H4 (cell line): ENCODE measurements at regions not wholly inside any gene's neighbourhood (a gene's known extent, or its start where the extent isn't known, plus 50 kb on each side); places are given as distances from the start of the nearest gene placed in this dataset.
"Not testable (repeated sequence)": the region's sequence is repeated elsewhere in the genome, so short reads cannot be mapped to it uniquely, and the experiment has no call there.

Experiments used
- DNase-seq: peaks from one replicate; pipeline ENCODE4 v3.0.0-alpha.2; 2015; ENCODE audit warnings: low spot score

DNA sequence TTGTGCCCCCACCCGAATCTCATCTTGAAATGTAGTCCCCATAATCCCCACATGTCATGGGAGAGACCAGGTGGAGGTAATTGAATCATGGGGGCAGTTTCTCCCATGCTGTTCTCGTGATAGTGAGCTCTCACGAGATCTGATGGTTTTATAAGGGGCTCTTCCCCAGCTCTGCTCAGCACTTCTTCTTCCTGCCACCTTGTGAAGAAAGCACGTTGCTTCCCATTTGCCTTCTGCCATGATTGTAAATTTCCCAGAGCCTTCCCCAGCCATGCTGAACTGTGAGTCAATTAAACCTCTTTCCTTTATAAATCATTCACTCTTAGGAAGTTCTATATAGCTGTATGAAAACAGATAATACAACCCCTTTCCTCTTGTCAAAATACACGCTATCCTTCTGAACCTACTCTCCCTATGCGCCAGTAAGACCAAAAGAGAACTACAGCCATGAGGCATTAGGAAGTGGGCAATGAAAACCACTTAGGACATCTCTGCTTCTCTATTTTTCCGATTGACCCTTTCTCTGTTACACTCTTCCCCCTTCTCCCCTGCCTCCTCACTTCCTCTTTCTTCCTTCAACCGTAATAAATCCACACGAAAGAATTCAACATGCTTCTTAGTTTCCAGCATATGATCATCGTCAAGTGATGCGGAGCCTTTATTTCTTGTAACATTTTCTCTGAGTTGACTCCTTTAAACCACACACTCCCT is 101.2 kb upstream of the WDR11 start:
- DNase-seq: no peak

DNA sequence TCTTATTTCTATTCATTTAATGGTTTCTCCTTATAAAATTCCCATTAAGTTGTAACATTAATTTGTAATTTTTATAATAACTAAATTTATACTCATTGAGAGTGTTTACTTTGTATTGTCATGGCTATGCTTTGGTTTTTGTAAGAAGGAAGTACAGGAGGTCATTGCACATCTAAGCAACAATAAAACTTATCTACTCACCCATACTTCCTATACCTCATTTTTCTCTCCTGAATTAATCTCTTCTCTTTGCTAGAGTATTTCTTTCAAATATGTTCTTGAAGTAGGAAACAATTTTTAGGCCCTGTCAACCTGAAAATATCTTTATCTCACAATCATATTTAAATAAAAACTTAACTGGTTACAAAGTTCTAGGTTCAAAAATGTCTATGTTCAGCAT is 95.4 kb upstream of the WDR11 start:
- DNase-seq: no peak

DNA sequence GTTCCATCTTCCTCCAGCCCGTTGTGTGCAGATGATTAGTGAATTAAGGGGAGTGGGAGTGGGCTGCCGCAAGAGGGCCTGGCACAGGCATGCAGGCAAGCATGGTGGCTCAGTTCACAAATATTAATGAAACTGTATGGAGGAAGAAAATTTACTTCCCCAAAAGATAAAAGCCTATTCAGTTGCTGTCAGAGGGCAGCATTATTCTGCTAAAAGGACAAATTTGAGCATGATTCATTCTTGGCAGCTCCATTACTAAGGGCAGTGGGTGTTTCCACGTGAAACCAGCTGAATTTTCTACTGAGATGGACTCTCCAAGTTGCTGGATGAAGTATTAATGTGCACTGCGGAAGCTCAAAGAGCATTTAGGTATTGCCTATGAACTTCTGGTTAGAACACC is 90.9 kb upstream of the WDR11 start:
- DNase-seq: no peak

DNA sequence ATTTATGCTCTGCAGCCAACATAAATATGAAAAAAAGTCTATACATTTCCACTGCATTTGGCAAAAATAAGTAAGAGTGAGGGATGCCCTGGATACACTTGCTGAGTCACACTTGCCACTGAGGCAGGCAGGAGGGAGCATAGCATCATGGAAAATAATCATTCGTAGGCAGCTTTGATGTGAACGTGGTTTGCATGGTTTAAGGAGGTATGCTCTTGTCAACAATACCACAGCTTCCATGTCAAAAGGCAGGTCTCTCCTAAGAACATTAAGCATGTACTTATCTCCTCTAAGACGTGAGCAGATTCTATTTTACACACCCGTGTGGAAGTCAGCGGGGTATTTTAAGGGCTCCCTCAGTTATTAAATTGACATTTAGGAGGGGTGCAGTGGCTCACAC is 89.2 kb upstream of the WDR11 start:
- no peak for DNase-seq

DNA sequence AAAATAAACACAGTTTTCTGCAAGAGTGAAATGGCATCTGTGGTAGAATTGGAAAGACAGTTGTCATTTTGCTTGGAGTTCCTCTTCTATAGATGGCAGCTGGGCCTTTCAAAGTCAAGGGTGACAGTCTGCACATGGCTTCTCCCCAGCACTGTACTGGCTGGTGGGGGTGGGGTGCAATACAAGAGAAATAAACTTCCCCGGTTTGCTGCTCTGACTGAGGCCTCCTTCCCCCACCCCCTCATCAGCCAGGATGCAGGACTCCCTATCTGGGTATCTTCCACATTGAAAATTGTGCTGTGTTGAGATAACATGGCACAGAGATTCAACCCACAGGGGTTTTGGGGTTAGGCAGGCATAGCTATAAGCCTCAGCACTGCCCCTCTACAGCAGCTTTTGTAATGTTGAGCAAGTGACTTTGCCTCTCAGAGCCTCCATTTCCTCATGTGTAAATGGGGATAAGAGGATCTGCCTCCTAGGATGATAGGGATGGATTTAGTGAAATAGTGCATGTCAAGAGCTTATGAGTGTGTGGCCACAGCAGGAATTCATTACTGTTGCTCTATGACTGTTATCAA is 85.8 kb upstream of the WDR11 start:
- no peak for DNase-seq

DNA sequence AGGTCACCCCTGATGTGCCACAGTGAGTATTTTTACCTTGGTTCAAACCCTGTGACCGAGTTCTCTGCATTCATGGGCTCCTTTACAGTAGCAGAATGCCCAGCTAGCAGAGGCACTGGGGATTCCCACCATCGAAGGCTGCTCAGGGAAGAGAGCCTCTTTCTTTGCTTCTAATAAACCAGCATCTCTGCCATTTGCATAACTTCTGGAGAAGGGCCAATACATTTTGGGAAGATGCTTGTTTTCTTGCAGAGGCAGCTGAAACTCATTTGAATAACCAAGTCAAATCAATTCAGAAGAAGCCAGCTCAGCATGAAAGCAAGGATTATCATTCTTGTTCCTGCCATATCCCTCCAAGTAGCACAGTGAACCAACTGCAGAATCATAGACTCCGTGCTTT is 82.9 kb upstream of the WDR11 start:
- no peak for DNase-seq

DNA sequence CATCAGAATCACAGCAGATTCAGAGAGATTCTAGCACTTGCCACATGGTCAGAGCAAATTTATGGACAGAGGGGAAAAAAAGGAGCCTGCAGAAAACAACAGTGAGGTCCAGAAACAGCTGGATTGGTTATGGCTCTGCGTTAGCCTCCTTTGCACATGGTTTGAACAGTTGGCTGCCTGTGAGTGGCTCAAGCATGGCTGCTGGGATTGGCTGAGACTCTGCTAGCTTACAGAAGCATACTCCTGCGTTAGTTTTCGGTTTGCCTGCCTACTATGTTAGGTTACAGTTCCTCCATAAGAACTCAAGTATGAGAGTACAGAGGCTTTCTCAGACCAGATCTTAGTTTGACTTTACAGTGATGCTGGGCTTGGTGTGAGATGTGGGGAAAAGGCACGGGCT is 80.7 kb upstream of the WDR11 start:
- no peak for DNase-seq

DNA sequence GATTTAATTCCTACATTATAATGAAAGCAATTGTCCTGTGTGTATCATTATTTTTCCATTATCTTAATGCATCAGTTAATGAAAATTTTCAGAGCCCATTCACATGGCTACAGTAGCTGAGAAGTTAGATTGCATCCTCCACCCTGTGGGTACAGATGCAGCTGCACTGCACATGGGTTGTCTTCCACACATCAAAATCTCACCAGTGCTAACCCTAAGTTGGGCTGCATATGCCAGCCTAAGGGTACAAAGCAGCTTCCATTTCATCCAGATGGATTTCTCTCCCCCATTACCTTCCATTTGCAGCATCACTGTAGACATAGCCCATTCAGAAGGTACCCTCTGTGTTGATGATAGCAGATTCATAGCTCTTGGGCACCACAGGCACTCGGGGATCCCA is 74.7 kb upstream of the WDR11 start:
- no peak for DNase-seq

DNA sequence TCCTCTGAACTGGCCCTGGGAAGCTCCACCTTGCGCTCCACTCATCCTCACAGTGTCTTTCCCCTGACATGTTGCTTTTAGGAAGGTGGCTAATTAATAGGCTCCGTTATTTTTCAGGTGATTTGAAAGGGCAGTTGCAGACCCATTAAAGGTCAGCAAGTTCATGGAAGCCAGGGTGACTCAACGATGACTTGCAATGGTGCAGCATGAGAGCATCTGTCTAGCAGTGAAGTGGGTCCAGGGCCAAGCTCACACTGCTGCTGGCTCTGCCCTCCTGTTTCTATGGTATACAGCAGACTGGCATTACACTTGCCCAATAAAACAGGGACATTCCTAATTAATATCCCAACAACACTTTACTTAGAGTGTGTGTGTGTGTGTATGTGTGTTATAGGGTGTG is 68.8 kb upstream of the WDR11 start:
- no peak for DNase-seq

DNA sequence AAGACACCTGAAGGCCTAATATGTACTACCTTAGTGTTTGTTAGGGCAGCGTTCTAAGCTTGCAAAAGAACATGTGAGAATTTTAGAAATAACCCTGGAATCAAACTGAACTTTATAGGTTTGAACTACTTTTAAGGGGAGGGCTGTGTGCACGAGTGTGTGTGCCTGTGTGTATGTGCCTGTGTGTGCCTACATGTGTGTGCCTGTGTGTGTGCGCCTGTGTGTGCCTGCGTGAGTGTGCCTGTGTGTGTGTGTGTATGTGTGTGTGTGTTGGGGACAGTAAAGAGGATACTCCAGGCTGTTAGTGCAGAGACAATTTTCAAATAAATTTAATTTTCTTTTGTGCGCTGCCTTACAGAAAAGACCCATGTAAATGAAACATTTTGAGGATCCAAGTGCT is 68.1 kb upstream of the WDR11 start:
- no peak for DNase-seq

DNA sequence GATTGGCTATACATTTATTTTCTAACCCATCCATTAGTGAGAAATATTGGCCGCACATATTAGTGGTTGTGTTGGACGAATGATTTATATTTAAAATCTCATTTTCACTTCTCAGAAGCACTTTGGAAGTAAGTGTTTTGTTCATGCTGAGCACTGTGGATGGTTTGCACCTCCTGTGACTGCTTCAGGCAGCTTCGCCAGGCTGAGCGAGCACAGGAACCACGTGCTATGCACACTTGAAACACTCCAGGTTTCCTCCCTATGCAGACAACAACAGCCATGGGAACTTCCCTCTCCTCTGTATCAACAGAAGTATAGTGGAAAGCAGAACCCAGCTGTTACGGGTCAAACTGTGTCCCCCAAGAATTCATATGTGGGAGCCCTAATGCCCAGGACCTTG is 67.3 kb upstream of the WDR11 start:
- DNase-seq: no peak

DNA sequence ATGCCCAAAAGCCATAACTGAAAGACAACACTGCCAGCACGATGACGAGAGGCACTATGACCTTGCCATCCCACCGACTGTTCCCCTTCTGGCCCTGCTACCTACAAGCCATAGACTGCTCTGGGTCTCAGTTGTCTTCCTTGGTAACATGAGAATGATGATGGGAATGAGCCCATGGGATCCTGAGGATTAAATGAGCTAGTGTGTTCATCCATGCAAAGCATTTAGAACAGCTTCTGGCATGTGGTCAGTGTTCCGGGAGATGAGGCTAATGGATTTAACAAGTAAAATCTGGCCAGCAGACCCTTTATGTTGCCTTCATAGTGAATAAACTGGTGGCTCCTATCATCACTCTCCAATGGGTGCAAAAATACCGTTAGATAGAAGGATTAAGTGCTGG is 62.4 kb upstream of the WDR11 start:
- no peak for DNase-seq

DNA sequence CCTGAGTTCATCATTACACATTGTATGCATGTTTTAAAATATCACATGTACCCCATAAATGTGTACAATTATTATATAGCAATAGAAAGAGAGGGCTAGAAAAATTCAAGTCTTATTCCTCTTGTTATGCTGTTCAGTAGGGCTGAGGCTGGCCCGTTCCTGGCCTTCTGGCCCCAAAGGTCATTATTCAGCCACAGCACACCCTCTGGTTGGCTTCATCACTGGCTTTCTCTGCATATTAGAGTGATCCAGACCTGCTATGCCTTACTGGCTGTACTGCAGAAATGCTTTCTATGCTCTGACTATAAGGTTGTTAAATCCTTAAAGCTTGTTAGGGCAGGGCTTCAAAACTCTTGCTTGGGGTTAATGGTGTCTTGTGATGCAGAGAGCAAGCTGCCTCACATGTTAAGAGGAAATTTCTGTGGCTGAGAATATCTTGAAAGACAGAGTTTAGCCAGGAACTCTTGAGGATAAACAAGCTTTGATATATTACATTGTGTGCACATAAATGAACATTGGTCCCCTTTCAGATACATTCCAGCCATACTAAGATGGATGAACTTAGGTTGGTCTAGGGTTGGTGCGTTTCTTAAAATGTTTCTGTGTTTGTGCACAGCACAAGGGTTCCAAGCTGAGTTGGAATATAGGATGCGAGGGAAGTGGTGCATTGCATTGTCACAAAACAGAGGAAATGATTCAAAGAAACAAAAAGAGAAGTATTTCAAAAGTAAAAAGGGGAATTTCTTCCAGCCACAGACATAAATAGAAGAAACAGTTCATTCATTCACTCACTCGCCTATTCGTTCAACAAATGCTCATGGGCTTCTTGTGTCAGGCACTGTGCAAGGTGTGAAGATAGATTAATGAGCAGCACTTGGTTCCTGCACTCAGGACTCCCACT is 61.6 kb upstream of the WDR11 start:
- no peak for DNase-seq

DNA sequence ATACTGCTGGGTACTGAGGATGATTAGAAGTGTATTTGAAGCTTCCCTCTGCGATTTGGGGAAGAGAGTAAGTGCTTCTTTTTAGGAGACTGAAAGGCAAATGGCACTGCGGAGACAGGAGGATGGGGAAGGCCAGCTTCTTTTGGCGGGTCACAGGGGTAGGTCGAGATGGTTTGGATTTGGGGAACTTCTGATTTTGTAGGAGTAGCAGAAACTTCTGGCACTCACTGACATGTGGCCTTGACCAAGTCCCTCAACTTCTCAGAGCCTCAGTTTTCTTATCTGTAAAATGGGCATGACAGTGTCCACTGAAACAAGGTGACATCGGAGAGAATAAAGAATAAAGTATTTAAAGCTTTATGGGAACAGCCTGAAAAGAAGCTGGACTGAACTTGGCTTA is 59.8 kb upstream of the WDR11 start:
- DNase-seq: no peak

DNA sequence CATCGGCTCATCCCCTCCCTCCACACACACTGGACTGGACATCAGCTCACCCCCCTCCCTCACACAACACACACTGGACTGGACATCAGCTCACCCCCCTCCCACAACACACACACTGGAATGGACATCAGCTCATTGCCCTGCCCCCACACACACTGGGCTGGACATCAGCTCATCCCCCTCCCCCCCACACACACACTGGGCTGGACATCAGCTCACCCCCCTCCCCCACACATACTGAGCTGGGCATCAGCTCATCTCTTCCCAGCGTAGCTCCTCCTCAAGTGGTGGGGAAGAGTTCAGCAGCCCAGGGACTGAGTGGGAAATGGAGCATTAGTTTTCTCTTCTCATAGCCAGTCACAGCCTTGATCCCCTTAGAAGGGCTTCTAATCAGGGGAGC is 58.1 kb upstream of the WDR11 start:
- DNase-seq: no peak

DNA sequence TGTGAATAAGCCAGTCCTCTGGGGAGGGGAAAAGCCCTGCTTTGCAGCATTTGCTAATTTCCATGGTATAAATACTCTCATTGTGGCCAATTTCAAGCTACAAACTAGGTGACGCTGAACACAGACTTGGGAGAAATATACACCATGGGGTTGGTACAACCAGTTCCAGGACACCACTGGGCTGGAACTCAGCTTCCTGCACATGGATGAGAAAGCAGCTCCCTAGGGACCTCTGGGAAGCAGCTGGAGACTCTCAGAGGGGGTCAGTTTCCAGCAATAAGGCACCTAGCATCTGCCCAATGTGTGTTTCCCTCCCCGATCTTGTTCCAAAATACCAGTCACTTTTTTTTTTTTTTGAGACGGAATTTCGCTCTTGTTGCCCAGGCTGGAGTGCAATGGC is 56.8 kb upstream of the WDR11 start:
- no peak for DNase-seq

DNA sequence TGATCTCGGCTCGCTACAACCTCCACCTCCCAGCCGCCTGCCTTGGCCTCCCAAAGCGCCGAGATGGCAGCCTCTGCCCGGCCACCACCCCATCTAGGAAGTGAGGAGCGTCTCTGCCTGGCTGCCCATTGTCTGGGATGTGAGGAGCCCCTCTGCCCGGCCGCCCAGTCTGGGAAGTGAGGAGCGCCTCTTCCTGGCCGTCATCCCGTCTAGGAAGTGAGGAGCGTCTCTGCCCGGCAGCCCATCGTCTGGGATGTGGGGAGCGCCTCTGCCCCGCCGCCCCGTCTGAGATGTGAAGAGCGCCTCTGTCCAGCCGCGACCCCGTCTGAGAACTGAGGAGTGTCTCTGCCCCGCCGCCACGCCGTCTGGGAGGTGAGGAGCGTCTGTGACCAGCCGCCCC is 52.9 kb upstream of the WDR11 start:
- DNase-seq: not testable (repeated sequence)

DNA sequence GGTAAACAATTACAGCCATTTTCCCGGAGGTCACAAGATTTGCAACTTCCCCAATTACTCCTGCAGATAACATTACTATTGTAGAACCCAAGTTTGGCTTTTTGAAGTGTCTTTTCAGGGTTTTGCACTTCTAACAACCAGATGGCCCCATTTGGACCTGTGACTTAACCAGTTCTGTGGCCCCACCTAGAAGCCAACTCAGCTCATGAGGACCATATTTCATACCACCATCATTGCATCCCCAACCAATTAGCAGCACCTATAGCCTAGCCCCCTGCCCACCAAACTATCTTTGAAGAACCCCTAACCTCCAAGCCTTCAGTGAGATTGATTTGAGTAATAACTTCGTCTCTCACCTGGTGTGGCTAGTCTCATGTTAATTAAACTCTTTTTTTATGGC is 51.3 kb upstream of the WDR11 start:
- no peak for DNase-seq

DNA sequence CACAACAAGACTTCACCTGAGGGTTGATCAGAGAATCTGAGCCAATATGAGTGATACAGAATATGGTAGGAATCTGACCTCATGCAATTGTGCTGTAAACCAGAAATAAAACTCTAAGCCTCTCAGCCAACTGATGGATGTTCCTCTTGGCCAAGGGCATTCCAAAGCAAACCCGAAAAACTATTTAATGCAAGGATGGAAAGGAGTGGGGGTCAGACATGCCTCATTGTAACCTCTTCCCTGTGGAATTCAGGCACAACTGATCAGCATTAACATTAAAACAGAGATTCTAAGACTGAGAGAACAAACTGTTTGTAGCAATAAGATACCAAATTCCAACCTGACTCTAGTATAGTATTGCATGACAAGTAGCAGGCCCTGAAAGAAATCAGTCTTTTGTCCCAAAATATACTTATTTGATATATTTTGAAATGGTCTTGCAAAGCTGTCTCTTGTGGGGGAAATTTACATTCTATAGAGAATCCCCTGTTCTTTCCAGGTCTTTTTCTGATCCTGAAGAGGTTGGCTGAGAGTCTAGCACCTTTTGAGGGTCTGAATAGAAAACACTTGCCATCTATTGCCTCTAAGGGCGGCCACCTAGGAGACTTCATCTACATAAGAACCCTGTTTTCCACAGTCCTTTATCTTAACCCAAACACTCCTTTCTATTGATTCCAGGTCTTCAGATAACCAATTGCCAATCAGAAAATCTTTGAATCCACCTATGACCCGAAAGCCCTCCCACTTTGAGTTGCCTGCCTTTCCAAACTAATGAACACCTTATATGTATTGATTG is 50.4 kb upstream of the WDR11 start:
- DNase-seq: no peak
